ENCODE measurements at regions not wholly inside any gene's neighbourhood (a gene's known extent, or its start where the extent isn't known, plus 50 kb on each side); places are given as distances from the start of the nearest gene placed in this dataset.

DNA sequence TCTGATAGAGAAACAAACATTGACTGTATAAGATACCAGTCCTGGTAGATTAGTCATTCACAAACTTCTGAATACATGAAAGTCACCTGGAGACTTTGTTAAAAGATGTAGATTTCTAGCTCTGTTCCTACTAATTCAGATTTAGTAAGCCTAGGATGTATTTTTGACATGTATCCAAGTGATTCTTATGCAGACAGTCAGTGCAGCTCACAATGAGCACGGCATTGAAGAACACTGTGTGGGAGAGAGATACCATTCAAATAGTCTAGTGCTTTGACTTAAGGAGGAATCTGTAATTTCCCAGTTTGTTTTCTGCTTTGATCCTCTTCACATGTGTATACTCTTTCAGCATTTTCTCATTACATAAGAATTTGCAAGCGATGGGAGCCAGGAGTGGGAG lies 68.7 kb upstream of the STXBP6 start:
- Histone ChIP-seq H3K27ac (replicated peaks in 1 of 4) (no peak overlapping the region), H3K27me3 (no peaks in the 10 kb centered on the region), H3K9me3 (no peaks in the 10 kb centered on the region), H3K4me3 (no peak overlapping the region), H3K36me3 (no peaks in the 10 kb centered on the region), H3K4me1 (peaks cover 9 to 20% (median 14%) of the 10 kb centered on the region in 4 donors)
- DNase-seq (ENCODE audit: extremely low spot score) = no peak
- intact Hi-C loops (cut with DNase I) = no loop called here
- 77% methylated on average over 2 of the region's 2 CpGs for WGBS
- TF ChIP-seq POLR2AphosphoS5 (IDR thresholded peaks at IDR 0.05) = no peak
- TF ChIP-seq EP300 (IDR thresholded peaks at IDR 0.05) = no peak
- no peak for TF ChIP-seq POLR2A (IDR thresholded peaks at IDR 0.05; ENCODE audit: low read depth)
- TF ChIP-seq, protein P1, sequence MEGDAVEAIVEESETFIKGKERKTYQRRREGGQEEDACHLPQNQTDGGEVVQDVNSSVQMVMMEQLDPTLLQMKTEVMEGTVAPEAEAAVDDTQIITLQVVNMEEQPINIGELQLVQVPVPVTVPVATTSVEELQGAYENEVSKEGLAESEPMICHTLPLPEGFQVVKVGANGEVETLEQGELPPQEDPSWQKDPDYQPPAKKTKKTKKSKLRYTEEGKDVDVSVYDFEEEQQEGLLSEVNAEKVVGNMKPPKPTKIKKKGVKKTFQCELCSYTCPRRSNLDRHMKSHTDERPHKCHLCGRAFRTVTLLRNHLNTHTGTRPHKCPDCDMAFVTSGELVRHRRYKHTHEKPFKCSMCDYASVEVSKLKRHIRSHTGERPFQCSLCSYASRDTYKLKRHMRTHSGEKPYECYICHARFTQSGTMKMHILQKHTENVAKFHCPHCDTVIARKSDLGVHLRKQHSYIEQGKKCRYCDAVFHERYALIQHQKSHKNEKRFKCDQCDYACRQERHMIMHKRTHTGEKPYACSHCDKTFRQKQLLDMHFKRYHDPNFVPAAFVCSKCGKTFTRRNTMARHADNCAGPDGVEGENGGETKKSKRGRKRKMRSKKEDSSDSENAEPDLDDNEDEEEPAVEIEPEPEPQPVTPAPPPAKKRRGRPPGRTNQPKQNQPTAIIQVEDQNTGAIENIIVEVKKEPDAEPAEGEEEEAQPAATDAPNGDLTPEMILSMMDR (IDR thresholded peaks at IDR 0.05) = no peak

DNA sequence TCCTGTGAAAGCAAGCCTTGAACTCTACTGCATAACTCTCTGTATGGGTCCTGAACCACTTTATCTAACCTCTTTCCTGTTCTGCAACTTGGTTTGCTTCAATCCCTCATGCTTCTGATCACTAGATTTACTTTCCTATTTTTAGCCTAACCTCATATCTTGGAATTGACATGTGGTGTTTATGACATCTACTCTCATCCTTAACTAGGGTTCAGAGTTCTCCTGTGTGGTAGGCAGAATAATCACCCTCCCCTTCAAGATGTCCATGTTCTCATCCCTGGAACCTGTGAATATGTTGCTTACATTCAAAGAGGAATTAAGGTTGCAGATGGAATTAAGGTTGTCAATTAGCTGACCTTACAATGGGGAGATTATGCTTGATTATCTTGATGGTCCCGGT lies 67.4 kb upstream of the STXBP6 start:
- H3K27me3 ChIP-seq = no peaks in the 10 kb centered on the region
- H3K36me3 ChIP-seq = no peaks in the 10 kb centered on the region
- peaks cover 9 to 18% (median 13%) of the 10 kb centered on the region in 4 donors for H3K4me1 ChIP-seq
- H3K27ac ChIP-seq (replicated peaks in 1 of 4) = no peak overlapping the region
- no peak for DNase-seq (ENCODE audit: extremely low spot score)
- no peak for TF ChIP-seq EP300 (IDR thresholded peaks at IDR 0.05)
- TF ChIP-seq POLR2A (IDR thresholded peaks at IDR 0.05; ENCODE audit: low read depth) = no peak
- TF ChIP-seq, protein P1 (IDR thresholded peaks at IDR 0.05) = no peak
- no peak for TF ChIP-seq POLR2AphosphoS5 (IDR thresholded peaks at IDR 0.05)
- intact Hi-C loops (cut with DNase I) = no loop called here
- WGBS = 85% methylated on average over 1 of the region's 1 CpG
- H3K4me3 ChIP-seq = no peak overlapping the region
- H3K9me3 ChIP-seq = no peaks in the 10 kb centered on the region

DNA sequence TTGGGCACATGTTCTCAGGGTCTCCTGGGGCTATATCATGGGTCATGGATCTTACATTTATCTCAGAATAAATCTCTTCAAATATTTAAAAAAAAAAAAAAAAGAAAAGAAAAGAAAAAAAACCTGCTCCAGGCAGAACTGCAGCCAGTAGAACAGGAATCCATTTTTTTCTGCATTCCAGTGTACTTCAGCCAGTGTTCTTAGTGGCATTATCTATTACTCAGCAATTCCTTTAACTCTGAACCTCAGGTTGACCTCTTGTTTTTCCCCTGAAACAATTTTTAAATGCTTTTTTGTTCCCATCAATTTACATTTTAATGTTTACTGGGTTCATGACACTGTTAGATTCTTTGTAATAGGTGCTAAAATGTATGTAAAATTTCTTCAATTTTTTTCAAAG lies 66.7 kb upstream of the STXBP6 start:
- no peak overlapping the region for H3K27ac ChIP-seq (replicated peaks in 1 of 4)
- H3K4me1 ChIP-seq = peaks cover 5 to 14% (median 8%) of the 10 kb centered on the region in 4 donors
- H3K36me3 ChIP-seq = no peaks in the 10 kb centered on the region
- no peaks in the 10 kb centered on the region for H3K27me3 ChIP-seq
- H3K9me3 ChIP-seq = no peaks in the 10 kb centered on the region
- no peak for DNase-seq (ENCODE audit: extremely low spot score)
- H3K4me3 ChIP-seq = no peak overlapping the region
- intact Hi-C loops (cut with DNase I) = no loop called here
- TF ChIP-seq POLR2A (IDR thresholded peaks at IDR 0.05; ENCODE audit: low read depth) (no peak), POLR2AphosphoS5 (IDR thresholded peaks at IDR 0.05) (no peak), EP300 (IDR thresholded peaks at IDR 0.05) (no peak)
- TF ChIP-seq, protein P1 (IDR thresholded peaks at IDR 0.05) = no peak

DNA sequence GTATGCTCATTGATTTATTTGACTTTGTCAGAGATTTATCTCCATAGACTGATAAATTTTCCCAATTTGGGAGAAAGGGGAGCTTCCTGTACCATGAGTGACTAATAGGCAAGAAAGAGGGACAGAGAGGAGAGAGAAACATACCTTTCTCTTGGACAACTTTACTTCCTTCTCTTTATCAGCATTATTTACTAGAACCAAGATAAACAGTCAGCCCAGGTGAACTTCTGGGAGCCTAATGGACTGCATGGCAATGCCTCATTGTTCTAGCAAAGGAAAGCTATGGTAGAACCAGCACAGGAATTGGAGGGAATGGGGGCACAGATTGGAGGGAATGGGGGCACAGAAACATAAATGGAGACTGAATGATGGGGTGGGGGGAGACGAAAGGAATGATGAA lies 63.4 kb upstream of the STXBP6 start:
- Histone ChIP-seq H3K4me3 (no peak overlapping the region), H3K27ac (replicated peaks in 1 of 4) (no peak overlapping the region), H3K36me3 (no peaks in the 10 kb centered on the region), H3K27me3 (no peaks in the 10 kb centered on the region), H3K4me1 (peaks cover 8 to 32% (median 21%) of the 10 kb centered on the region in 4 donors), H3K9me3 (no peaks in the 10 kb centered on the region)
- no peak for TF ChIP-seq EP300 (IDR thresholded peaks at IDR 0.05)
- intact Hi-C loops (cut with DNase I) = no loop called here
- DNase-seq (ENCODE audit: extremely low spot score) = no peak
- 92% methylated on average over 1 of the region's 1 CpG for WGBS

DNA sequence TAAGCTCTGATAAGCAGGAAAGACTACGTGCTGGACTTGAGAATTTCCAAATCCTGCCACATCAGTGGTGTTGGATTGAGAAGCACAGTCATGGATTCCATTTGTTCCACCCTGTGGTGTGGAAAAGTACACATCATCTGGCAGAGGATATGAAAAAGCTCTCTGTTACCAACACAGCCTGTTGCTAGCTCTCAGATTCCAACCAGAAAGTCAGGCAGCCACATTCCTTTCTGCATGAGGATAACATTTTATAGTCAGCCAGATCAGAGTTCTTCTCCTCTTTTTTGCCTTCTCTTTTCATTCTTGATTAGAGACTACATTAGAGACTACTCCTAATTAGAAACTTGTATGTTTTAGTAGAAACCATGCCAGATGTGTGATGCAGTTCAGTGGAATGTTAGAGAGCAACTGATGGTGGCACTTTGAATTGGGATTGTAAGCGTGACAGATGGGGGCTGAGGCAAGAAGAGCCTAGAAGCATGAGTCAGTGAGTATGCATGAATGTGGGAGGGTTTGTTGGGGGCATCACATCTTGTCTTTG lies 61.2 kb upstream of the STXBP6 start:
- DNase-seq (ENCODE audit: extremely low spot score) = no peak
- WGBS = 22% methylated on average over 2 of the region's 2 CpGs
- intact Hi-C loops (cut with DNase I) = no loop called here
- Histone ChIP-seq H3K27ac (replicated peaks in 1 of 4) (peak overlapping the region; percentile 58 to 79 (median 66)), H3K4me1 (peaks cover 10 to 32% (median 21%) of the 10 kb centered on the region in 4 donors), H3K36me3 (no peaks in the 10 kb centered on the region), H3K4me3 (peak overlapping the region in 1 of 4 donors; percentile 16), H3K27me3 (no peaks in the 10 kb centered on the region), H3K9me3 (no peaks in the 10 kb centered on the region)
- TF ChIP-seq POLR2AphosphoS5 (IDR thresholded peaks at IDR 0.05) = peak; percentile 58 to 75
- TF ChIP-seq, protein P1 (IDR thresholded peaks at IDR 0.05) = no peak

Data from esophagus muscularis mucosa (tissue), 4 donors.